GM13977 (cell line): ENCODE measurements at regions not wholly inside any gene's neighbourhood (a gene's known extent, or its start where the extent isn't known, plus 50 kb on each side); places are given as distances from the start of the nearest gene placed in this dataset.
A peak's percentile ranks its signal among the peaks of the same experiment; 100 is the strongest.
"Not testable (repeated sequence)": the region's sequence is repeated elsewhere in the genome, so short reads cannot be mapped to it uniquely, and the experiment has no call there.

Experiments
- DNase-seq: peaks from one replicate; pipeline ENCODE4 v3.0.0; 2012; ENCODE audit warnings: low spot score
- in situ Hi-C: fragments of 300-500 bp; cut with MboI; formaldehyde crosslinking; loops from one replicate; pipeline ENCODE4 v1.12.0; 2022; ENCODE audit warnings: low sequenced_read_pairs, low pct_unique_long_range_greater_than_20kb, mixed read lengths, inconsistent platforms; ENCODE audit not compliant: unreplicated experiment
- TF ChIP-seq, protein P1 (sequence below): IDR thresholded peaks from 2 replicates; pipeline ENCODE4 v1.5.1; 2012; ENCODE audit warnings: mild to moderate bottlenecking, control low read depth; ENCODE audit not compliant: insufficient read depth; ENCODE audit errors: extremely low read depth, missing control alignments

DNA sequence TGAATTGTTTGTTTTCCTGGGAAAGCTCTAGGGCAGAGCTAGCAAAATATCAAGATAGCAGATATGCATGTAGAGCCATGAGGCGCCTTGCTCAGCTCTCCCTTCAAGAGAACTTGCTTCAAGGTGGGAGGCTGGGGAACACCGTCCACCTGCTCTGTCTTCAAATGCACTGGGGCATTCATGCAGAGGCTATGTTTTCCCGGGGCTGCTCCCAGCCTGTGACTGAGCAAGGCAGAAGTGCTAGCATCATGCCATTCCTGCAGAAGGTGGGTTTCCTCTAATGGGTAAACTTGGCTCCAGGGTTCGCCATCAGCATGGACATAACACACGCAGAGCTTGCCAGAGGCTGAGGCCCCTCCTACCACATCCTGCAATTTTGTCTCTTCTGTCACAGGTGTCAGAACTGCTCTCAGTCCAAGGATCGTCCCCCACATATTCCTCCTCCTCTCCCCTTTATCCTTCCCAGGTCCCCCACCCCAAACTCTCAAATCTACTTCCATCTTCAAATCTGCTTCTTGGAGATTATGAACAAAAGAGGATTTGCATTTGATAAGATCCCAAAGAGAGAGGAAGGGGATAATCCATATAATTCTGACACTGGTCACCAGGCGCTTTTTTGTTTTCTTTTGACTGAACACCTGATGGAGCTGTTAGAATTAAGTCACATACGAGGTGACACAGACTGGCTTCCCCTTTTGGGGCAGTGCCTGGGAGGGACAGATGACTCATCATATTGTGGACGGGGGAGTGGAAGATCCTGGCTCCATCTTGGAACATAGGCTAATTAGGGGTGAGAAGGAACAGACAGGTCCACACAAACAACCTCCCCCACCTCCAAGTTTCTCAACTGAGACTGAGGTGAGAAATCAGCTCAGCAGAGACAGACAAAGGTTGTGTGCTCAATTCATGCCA lies 85.0 kb upstream of the TAF11L2 start:
- TF ChIP-seq, protein P1, sequence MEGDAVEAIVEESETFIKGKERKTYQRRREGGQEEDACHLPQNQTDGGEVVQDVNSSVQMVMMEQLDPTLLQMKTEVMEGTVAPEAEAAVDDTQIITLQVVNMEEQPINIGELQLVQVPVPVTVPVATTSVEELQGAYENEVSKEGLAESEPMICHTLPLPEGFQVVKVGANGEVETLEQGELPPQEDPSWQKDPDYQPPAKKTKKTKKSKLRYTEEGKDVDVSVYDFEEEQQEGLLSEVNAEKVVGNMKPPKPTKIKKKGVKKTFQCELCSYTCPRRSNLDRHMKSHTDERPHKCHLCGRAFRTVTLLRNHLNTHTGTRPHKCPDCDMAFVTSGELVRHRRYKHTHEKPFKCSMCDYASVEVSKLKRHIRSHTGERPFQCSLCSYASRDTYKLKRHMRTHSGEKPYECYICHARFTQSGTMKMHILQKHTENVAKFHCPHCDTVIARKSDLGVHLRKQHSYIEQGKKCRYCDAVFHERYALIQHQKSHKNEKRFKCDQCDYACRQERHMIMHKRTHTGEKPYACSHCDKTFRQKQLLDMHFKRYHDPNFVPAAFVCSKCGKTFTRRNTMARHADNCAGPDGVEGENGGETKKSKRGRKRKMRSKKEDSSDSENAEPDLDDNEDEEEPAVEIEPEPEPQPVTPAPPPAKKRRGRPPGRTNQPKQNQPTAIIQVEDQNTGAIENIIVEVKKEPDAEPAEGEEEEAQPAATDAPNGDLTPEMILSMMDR, result no peak
- in situ Hi-C loops, result no loop called here
- no peak for DNase-seq

DNA sequence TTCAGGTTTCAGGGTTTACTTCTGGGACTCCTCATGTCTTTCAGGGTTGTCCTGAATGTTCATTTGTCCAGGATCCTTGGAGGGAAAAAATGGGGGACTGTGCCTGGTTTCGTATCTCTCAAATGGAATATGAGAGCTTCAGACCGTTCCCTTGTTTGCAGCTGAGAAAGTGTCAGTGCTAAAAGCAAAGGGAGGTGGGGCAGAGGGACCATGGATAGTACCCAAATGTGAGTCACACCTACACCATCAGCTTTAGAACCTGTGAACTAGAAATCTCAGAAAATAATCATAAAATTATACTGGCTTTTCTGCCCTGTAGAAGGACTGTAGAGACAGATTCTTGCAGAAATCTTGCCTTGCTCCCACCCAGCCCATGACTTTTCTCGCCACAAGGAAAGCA lies 84.3 kb upstream of the TAF11L2 start:
- in situ Hi-C loops, result no loop called here
- no peak for DNase-seq
- TF ChIP-seq, protein P1, result no peak

DNA sequence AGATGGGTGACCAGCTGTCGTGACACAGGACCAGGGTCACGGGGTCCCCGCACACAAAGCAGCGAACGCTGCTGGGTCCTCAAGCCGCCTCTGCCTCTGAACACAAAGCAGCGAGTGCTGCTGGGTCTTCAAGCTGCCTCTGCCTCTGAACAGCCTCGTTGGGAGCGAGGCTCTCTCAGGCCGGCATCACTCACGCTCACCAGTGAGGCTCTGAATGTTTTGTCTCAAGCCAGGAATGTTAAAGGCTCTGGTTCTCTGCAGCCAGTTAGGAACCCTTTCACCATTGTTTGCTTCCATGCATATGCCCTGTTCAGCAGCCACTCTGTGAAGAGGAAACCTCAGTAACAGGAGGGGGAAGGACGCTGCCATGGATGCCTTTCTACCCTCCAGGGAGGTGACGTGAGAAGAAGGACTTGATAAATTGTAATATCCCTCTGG lies 82.7 kb upstream of the TAF11L2 start:
- TF ChIP-seq, protein P1, result no peak
- in situ Hi-C loops, result no loop called here
- DNase-seq, result no peak

DNA sequence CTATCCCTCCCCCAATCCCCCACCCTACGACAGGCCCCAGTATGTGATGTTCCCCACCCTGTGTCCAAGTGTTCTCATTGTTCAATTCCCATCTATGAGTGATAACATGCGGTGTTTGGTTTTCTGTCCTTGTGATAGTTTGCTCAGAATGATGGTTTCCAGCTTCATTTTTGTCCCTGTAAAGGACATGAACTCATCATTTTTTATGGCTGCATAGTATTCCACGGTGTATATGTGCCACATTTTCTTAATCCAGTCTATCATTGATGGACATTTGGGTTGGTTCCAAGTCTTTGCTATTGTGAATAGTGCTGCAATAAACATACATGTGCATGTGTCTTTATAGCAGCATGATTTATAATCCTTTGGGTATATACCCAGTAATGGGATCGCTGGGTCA lies 81.7 kb upstream of the TAF11L2 start:
- in situ Hi-C loops, DNase-seq: not testable (repeated sequence)

DNA sequence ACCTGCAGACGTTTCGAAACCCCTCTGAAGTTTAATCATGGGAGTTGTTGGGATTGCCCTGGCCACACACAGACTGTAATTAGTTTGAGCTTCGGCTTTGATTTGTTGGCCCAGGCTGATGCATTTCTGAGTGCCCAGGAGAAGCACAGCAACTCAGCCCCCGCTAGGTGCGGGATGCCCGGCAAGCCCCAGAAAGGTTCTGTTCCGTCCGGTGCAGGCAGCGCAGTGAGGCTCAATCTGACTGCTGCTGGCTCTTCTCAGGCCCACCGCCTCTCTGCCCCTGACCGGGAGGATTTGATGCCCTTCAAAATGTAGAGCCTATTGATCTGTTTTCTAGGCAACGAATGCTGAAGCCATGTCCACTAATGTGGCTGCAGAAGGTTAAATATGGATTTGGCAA lies 73.4 kb upstream of the TAF11L2 start:
- in situ Hi-C loops, result no loop called here
- DNase-seq, result no peak
- TF ChIP-seq, protein P1, result no peak

DNA sequence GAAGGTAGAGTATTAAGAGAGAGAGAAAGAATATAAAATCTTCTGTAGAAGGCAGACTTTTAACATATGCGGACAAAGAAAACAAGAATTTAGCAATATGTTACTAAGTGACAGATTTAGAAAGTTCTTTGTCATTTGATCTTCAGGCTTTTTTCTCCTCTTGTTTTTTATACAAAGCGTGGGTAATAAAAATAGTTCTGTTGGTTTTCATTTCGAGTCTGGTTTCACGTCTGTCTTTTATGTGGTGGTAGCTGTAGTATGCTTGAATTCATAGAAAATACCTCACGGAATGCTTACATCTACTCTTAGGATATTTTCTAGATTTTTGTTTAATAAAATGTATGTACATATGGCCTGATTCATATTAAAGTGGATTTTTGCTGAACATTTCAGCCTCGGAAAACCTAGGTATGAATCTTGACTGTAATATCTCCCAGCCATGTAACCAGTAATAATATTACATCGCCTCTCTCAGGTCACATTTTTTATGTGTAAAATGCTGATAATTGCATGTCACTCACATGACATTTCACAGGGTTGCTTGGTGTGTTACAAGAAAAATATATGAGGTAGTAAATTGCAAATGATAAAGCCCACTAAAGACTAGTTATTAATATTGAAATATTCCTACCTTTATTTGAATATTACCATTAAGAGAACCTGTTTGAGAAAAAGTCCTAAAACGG lies 72.5 kb upstream of the TAF11L2 start:
- in situ Hi-C loops, result no loop called here
- TF ChIP-seq, protein P1, result no peak
- peak; percentile 32 for DNase-seq
